IMR-90 (cell line): ENCODE measurements at regions not wholly inside any gene's neighbourhood (a gene's known extent, or its start where the extent isn't known, plus 50 kb on each side); places are given as distances from the start of the nearest gene placed in this dataset.

Experiments
- ATAC-seq: fragments of 200-7000 bp; cut with Tn5 transposase; 2 replicates; pipeline ENCODE4 v1.9.1; 2020; ENCODE audit warnings: low read depth, mild to moderate bottlenecking, moderate library complexity
- BruUV-seq: library from RNA; stranded (reverse); fragments of 400-500 nt; replicated peaks from 2 replicates; lab custom pipeline; 2021; lab: Mats Ljungman, UMichigan
- CTCF ChIA-PET: fragments of 300-600 bp; formaldehyde crosslinking; extraction: SDS; loops from one replicate; lab custom pipeline; 2021; ENCODE audit warnings: antibody characterized with exemption; lab: Yijun Ruan, JAX
- POLR2A ChIA-PET: fragments of 300-600 bp; sonication (Branson Sonifier 250); formaldehyde crosslinking; loops from one replicate; lab custom pipeline; 2022; ENCODE audit warnings: antibody characterized with exemption; ENCODE audit not compliant: unreplicated experiment; lab: Charles Lee
- DNase-seq: peaks from one replicate; pipeline ENCODE4 v3.0.0; 2013
- H2AFZ ChIP-seq: replicated peaks from 2 replicates; pipeline ENCODE3; 2013; ENCODE audit warnings: low read length, mild to moderate bottlenecking; ENCODE audit not compliant: poor library complexity
- H2AK5ac ChIP-seq: 2 replicates; pipeline ENCODE4 v1.6.1; 2013; ENCODE audit warnings: low read depth, low read length, inconsistent platforms
- H2AK9ac ChIP-seq: replicated peaks from 2 replicates; pipeline ENCODE3; 2013; ENCODE audit warnings: mild to moderate bottlenecking, low read depth, low read length, moderate library complexity; ENCODE audit not compliant: poor library complexity
- H2BK120ac ChIP-seq: 2 replicates; pipeline ENCODE4 v1.6.1; 2013; ENCODE audit warnings: low read depth, low read length, inconsistent platforms
- H2BK15ac ChIP-seq: 3 replicates; pipeline ENCODE4 v1.6.1; 2013; ENCODE audit warnings: low read depth, low read length, inconsistent platforms
- H2BK20ac ChIP-seq: 2 replicates; pipeline ENCODE4 v1.6.1; 2013; ENCODE audit warnings: low read depth, mild to moderate bottlenecking, inconsistent platforms, low read length, moderate library complexity
- H2BK5ac ChIP-seq: 2 replicates; pipeline ENCODE4 v1.6.1; 2013; ENCODE audit warnings: mild to moderate bottlenecking, low read depth, low read length, inconsistent platforms; ENCODE audit not compliant: poor library complexity, severe bottlenecking
- H3K14ac ChIP-seq: replicated peaks from 2 replicates; pipeline ENCODE4 v1.6.1; 2013; ENCODE audit warnings: low read depth, low read length, inconsistent platforms
- H3K18ac ChIP-seq: 2 replicates; pipeline ENCODE4 v1.6.1; 2013; ENCODE audit warnings: low read depth, low read length, control low read depth
- H3K23ac ChIP-seq: 2 replicates; pipeline ENCODE4 v1.6.1; 2013; ENCODE audit warnings: low read depth, low read length, inconsistent platforms
- H3K27ac ChIP-seq: 2 replicates; pipeline ENCODE4 v1.5.1; 2013; ENCODE audit warnings: mild to moderate bottlenecking, control low read depth, low read length; ENCODE audit not compliant: insufficient read depth
- H3K27me3 ChIP-seq: 2 replicates; pipeline ENCODE4 v1.6.1; 2013; ENCODE audit warnings: low read length; ENCODE audit not compliant: control insufficient read depth, insufficient read depth
- H3K36me3 ChIP-seq: 2 replicates; pipeline ENCODE4 v1.6.1; 2013; ENCODE audit warnings: low read length, mixed read lengths; ENCODE audit not compliant: control insufficient read depth, insufficient read depth
- H3K4ac ChIP-seq: 2 replicates; pipeline ENCODE4 v1.6.1; 2013; ENCODE audit warnings: low read depth, low read length, inconsistent platforms
- H3K4me1 ChIP-seq: 2 replicates; pipeline ENCODE4 v1.6.1; 2013; ENCODE audit warnings: low read length, mixed read lengths; ENCODE audit not compliant: control insufficient read depth, insufficient read depth
- H3K4me2 ChIP-seq: 2 replicates; pipeline ENCODE4 v1.6.1; 2013; ENCODE audit warnings: low read depth, mild to moderate bottlenecking, control low read depth, low read length, moderate library complexity
- H3K4me3 ChIP-seq: 2 replicates; pipeline ENCODE4 v1.5.1; 2013; ENCODE audit warnings: low read depth, mild to moderate bottlenecking, control low read depth, low read length, moderate library complexity; ENCODE audit not compliant: insufficient read depth
- H3K56ac ChIP-seq: 2 replicates; pipeline ENCODE4 v1.6.1; 2013; ENCODE audit warnings: low read length, inconsistent platforms; ENCODE audit not compliant: insufficient read depth; ENCODE audit errors: extremely low read depth
- H3K79me1 ChIP-seq, 2 experiments: 2 replicates each; pipeline ENCODE4 v1.6.1; 2013; ENCODE audit warnings: low read length in 2 of 2, inconsistent platforms in 1 of 2, low read depth in 1 of 2
- H3K9ac ChIP-seq: 2 replicates; pipeline ENCODE4 v1.6.1; 2013; ENCODE audit warnings: low read depth, low read length, control low read depth
- H3K9me1 ChIP-seq: 2 replicates; pipeline ENCODE4 v1.6.1; 2013; ENCODE audit warnings: low read length, inconsistent platforms; ENCODE audit not compliant: insufficient read depth
- H3K9me3 ChIP-seq: 2 replicates; pipeline ENCODE4 v1.6.1; 2013; ENCODE audit warnings: low read length; ENCODE audit not compliant: control insufficient read depth, insufficient read depth
- H4K20me1 ChIP-seq: 2 replicates; pipeline ENCODE4 v1.6.1; 2013; ENCODE audit warnings: low read length, inconsistent platforms; ENCODE audit not compliant: insufficient read depth
- H4K5ac ChIP-seq: 2 replicates; pipeline ENCODE4 v1.6.1; 2013; ENCODE audit warnings: mild to moderate bottlenecking, low read depth, low read length, control low read depth
- H4K8ac ChIP-seq, 2 experiments: 2 replicates each; pipeline ENCODE4 v1.6.1; 2013; ENCODE audit warnings: low read depth in 2 of 2, low read length in 2 of 2, control low read depth in 1 of 2, inconsistent platforms in 1 of 2
- H4K91ac ChIP-seq: 2 replicates; pipeline ENCODE4 v1.6.1; 2013; ENCODE audit warnings: low read depth, low read length, inconsistent platforms; ENCODE audit not compliant: insufficient read depth
- CTCF ChIP-seq: conservative IDR thresholded peaks from 2 replicates; pipeline ENCODE4 v1.5.1; 2012; ENCODE audit warnings: mild to moderate bottlenecking, low read depth, low read length, improper control_type of control experiment
- ELK1 ChIP-seq: fragments of 150-350 bp; IDR thresholded peaks from 2 replicates; pipeline ENCODE4 v1.6.1; 2016; ENCODE audit warnings: low read depth, mild to moderate bottlenecking, low read length, moderate library complexity, borderline replicate concordance
- MAZ ChIP-seq: IDR thresholded peaks from 2 replicates; pipeline ENCODE4 v1.6.1; 2012; ENCODE audit warnings: low read depth, mild to moderate bottlenecking, low read length, improper control_type of control experiment, moderate library complexity, borderline replicate concordance
- MXI1 ChIP-seq: IDR thresholded peaks from 2 replicates; pipeline ENCODE4 v1.6.1; 2012; ENCODE audit warnings: low read depth, mild to moderate bottlenecking, low read length, moderate library complexity, borderline replicate concordance
- NFE2L2 ChIP-seq: fragments of 150-350 bp; IDR thresholded peaks from 2 replicates; pipeline ENCODE4 v1.6.1; 2016; ENCODE audit warnings: low read depth, mild to moderate bottlenecking, low read length
- RCOR1 ChIP-seq: IDR thresholded peaks from 2 replicates; pipeline ENCODE4 v1.6.1; 2012; ENCODE audit warnings: mild to moderate bottlenecking, low read length, improper control_type of control experiment; ENCODE audit not compliant: insufficient replicate concordance
- SMC3 ChIP-seq: fragments of 150-350 bp; IDR thresholded peaks from 2 replicates; pipeline ENCODE4 v1.6.1; 2016; ENCODE audit warnings: low read depth, mild to moderate bottlenecking, antibody characterized with exemption, low read length, moderate library complexity
- WGBS, 2 experiments: methylation state at CpG; one replicate each; pipeline versions ENCODE4 v1.1.5 to v1.1.7; 2013; ENCODE audit warnings: missing lambda C conversion rate in 2 of 2; ENCODE audit not compliant: insufficient read length in 1 of 2; ENCODE audit errors: extremely low coverage in 2 of 2; 5-methylcytosine and 5-hydroxymethylcytosine counted together
- dilution Hi-C: fragments of 300-500 bp; cut with HindIII; formaldehyde crosslinking; loops from one replicate; pipeline ENCODE4 v1.14.3; 2018; ENCODE audit warnings: low sequenced_read_pairs; ENCODE audit not compliant: unreplicated experiment
- in situ Hi-C: fragments of 300-500 bp; cut with MboI; formaldehyde crosslinking; loops from 3 replicates; pipeline ENCODE4 v1.14.3; 2019; ENCODE audit warnings: low sequenced_read_pairs, inconsistent platforms, mixed read lengths
- intact Hi-C: fragments of 100-400 bp; cut with micrococcal nuclease; formaldehyde crosslinking; loops from 2 replicates; pipeline ENCODE4 v1.10.0; 2022

- Histone ChIP-seq H3K14ac (no peak overlapping the region), H2AK5ac (no peak overlapping the region), H2AFZ (no peak overlapping the region), H4K8ac (no peak overlapping the region), H2BK15ac (no peak overlapping the region), H3K9ac (no peak overlapping the region), H3K4me2 (no peak overlapping the region), H2AK9ac (no peak overlapping the region), H2BK20ac (no peak overlapping the region), H3K27ac (no peak overlapping the region), H3K9me3 (no peaks in the 10 kb centered on the region), H2BK5ac (no peak overlapping the region), H3K18ac (no peak overlapping the region), H3K27me3 (peaks cover 5% of the 10 kb centered on the region; the same call in 1 of the 2 replicates), H3K23ac (no peak overlapping the region), H4K5ac (no peak overlapping the region), H3K56ac (no peak overlapping the region), H3K36me3 (no peaks in the 10 kb centered on the region), H3K4me3 (no peak overlapping the region), H3K9me1 (no peaks in the 10 kb centered on the region), H3K79me1 (no peaks in the 10 kb centered on the region), H4K20me1 (no peaks in the 10 kb centered on the region), H3K4me1 (no peaks in the 10 kb centered on the region), H3K4ac (no peak overlapping the region), H4K91ac (no peak overlapping the region), H2BK120ac (no peak overlapping the region)
- dilution Hi-C loops (no loop called here), in situ Hi-C loops (no loop called here), intact Hi-C loops (loop anchor here (10.0 kb wide), 1 partner anchor 127 kb away; no protein-coding TSS in a partner anchor)
- CTCF ChIA-PET, result interaction anchor here (0.6 kb wide), 1 partner anchor 41 kb away, joined by 3 read pairs; no protein-coding TSS in a partner anchor
- DNase-seq (no peak), ATAC-seq (no peak)
- no TSS peak for BruUV-seq
- no CpG with 5 or more reads among the region's 3 CpGs for WGBS, 2 experiments
- no peak for TF ChIP-seq SMC3
- no peak for TF ChIP-seq MAZ
- no peak for TF ChIP-seq NFE2L2
- TF ChIP-seq CTCF, result no peak
- TF ChIP-seq MXI1, result no peak
- TF ChIP-seq RCOR1, result no peak
- no peak for TF ChIP-seq ELK1
- POLR2A ChIA-PET, result no interaction called here
Measured at GRCh38 chr2:219918254-219918653, 290.8 kb downstream of the SLC4A3 start.
